GM11168 (cell line): ENCODE measurements at regions not wholly inside any gene's neighbourhood (a gene's known extent, or its start where the extent isn't known, plus 50 kb on each side); places are given as distances from the start of the nearest gene placed in this dataset.
"Not testable (repeated sequence)": the region's sequence is repeated elsewhere in the genome, so short reads cannot be mapped to it uniquely, and the experiment has no call there.

ENCODE experiments used
- in situ Hi-C: fragments of 300-500 bp; cut with MboI; formaldehyde crosslinking; loops from one replicate; pipeline ENCODE4 v1.12.0; 2022; ENCODE audit warnings: low sequenced_read_pairs; ENCODE audit not compliant: unreplicated experiment

DNA sequence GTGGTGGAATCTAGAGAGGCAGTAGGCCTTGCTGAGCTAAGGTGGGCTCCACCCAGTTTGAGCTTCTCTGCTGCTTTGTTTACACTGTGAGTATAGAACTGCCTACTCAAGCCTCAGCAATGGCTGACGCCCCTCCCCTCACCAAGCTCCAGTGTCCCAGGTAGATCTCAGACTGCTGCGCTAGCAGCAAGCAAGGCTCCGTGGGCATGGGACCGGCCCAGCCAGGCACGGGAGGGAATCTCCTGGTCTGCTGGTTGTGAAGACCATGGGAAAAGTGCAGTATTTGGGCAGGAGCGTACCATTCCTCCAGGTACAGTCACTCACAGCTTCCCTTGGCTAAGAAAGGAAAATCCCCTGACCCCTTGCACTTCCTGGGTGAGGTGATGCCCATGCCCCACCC, 407.1 kb downstream of the ZPLD1 start:
- in situ Hi-C loops: no loop called here

GRCh38 chr3:102866845-102867244, 432.0 kb downstream of the ZPLD1 start:
- in situ Hi-C loops: no loop called here

GRCh38 chr3:102883515-102883914, 448.7 kb downstream of the ZPLD1 start:
- in situ Hi-C loops: no loop called here

DNA sequence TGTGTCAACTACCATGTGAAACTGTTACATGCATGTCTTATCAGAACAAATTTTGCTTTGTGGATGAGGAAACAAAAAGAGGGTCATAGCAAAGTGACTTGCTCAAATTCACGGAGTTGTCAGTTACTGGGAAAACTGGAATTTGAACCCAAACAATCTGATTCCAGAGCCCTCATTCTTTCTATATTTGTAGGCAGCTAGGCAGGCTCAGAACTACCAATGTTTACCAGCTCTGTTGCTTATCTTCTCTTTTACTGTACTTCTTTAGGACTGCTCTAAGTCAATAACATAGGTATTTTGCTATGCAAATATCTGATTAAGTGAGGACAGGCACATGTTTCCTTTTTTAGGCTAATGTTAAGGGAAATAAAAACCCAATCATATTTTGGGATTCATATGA, 450.5 kb downstream of the ZPLD1 start:
- in situ Hi-C loops: no loop called here

DNA sequence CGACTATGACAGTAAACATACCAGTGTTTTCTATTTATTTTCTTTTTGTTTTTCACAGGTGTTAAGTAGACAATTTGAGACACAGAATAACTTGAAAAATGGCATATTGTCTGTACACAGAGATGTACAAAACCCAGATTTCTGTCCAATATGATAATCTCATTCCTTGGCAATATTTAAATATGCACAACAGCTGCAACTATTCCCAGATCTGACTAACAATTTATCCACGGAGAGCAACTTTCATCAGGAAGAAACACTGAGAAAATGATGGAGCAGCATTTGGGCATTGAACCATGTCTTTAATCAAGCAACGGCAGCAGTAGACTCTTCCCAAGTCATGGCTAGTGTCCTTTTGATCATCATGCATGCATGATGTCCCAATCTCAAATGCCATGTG, 452.6 kb downstream of the ZPLD1 start:
- in situ Hi-C loops: no loop called here

GRCh38 chr3:102896851-102897621, 462.2 kb downstream of the ZPLD1 start:
- in situ Hi-C loops: no loop called here

DNA sequence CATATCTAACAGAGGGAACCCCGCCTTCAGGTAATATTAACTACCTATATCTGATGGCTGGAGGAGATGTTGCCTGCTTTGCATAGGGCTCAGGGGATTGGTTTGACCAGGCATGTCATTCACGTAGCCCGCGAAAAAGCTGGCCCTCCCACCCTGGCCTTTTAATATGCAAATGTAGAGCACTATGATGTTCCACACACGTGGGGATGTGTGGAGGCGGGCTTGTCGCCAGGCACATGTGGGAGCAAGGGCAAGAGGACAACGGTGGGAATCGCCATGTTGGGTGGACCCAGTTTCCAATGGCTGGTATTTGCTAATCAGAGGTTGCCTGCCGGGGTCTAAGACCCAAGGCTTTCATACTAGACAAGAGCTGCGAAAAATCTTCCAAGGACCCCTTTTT, 469.8 kb downstream of the ZPLD1 start:
- in situ Hi-C loops: no loop called here

DNA sequence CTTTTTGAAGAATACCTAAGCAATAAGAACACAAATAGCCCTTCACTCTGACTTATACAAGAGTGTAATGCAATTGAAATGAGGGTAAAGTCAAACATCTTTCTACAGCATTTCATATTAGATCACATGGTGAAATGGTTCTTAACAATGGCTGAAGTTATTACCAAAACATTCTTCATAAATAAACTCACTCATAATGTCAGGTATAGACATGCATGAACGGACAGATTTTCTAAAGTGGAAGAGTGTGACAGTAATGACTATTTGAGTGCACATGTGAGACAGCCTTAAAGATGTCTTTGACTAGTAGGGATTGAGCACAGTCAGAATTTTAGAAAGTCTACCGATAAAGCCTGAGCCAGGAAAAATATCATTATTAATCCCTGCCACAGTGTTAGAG, 471.0 kb downstream of the ZPLD1 start:
- in situ Hi-C loops: no loop called here

DNA sequence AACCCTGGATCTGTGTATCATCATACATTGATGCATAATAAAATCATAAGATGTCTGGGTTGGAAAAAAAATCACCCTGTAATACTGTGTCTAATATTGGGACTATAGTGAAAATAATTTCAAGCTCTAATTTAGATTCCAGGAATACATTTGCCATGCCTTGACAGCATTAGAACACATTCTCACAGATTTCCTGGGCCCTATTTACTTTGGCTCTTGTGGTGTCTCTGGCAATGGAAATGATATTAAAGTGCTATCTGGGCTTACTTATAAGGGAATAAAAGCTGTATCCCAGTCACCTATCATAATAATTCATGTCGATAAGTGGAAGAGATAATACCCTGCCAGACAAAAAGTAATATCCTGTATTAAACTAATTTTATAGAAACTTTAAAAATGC, 472.0 kb downstream of the ZPLD1 start:
- in situ Hi-C loops: no loop called here

GRCh38 chr3:102909904-102910303, 475.1 kb downstream of the ZPLD1 start:
- in situ Hi-C loops: no loop called here

DNA sequence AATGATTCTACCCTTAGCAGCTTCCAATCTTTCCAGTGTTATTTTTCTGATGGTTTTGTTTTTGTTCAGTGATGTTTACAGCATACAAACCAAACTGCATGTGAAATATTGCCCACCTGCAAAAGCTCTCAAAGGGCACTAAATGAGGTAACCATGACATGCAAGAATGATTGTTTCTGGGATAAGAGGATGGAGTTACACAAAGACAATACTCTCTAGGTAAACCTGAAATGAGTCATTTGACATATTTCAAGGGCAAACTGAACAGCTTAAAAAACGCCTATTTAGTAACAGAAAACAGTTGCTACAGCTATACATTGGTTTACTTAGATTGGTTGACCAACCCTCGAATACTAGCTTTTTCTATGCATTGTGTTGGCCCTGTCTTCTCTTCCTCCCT, 481.7 kb downstream of the ZPLD1 start:
- in situ Hi-C loops: no loop called here

DNA sequence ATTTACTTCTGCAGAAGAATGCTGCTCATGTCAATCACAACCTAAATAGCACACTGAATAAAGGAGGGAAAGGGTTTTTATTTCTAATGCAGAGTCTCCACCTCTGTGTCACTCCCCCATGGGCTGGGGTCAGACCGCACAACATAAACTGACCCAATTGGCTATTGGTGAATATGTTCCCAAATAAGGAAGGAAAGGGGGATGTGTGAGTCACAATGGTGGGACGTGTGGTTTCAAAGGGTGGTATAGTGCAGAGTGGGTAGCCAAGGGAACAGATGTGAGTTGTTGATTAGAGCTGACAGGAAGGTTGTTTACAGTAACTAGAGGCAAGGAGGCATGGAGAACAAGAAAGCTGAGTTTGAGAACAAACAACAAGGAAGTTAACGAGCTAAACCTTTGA, 491.8 kb downstream of the ZPLD1 start:
- in situ Hi-C loops: no loop called here

- in situ Hi-C loops: no loop called here
Observed at GRCh38 chr3:102933377-102933776, 498.6 kb downstream of the ZPLD1 start.

GRCh38 chr3:102936511-102937045, 501.8 kb downstream of the ZPLD1 start:
- in situ Hi-C loops: no loop called here

- in situ Hi-C loops: no loop called here
Observed at GRCh38 chr3:102941786-102942185, 507.0 kb downstream of the ZPLD1 start.

- in situ Hi-C loops: not testable (repeated sequence)
Observed at GRCh38 chr3:102946445-102946844, 511.6 kb downstream of the ZPLD1 start.

DNA sequence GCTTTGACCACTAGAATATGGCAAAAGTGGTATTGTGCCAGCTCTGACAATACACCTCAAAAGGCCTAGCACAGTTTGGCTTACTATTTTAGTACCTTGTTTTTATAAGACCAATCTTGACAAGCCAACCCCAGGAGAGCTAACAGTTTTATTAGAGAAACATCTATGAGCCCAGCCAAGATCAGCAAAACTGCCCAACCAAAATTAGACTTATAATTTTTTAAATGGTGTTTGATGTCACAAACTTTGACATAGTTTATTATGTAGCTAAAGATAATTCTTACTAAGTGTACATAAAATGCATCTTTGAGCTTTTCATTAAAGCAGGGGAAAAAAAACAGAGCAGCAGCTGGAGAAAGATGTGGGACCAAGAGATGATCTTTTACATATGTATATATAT, 537.5 kb downstream of the ZPLD1 start:
- in situ Hi-C loops: no loop called here

DNA sequence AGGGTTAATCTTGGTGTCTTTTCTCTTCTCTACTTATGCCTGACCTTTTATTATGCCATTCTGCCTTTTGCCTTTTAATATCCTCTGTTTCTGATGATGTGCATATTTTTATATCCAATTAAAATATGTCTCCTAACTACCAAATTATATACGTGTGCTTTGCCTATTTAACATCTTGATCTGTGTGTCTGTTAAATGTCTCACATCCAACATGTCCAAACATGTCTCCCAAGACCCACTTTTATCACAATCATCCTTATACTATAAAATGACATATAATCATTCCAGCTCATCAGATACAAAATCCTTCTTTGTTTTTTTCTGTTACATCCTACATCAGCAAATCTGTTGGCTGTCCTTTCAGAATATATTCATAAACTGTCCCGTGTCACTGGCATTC, 539.5 kb downstream of the ZPLD1 start:
- in situ Hi-C loops: no loop called here

- in situ Hi-C loops: no loop called here
Observed at GRCh38 chr3:102979191-102979590, 544.4 kb downstream of the ZPLD1 start.

- in situ Hi-C loops: no loop called here
Observed at GRCh38 chr3:102979682-102980354, 545.0 kb downstream of the ZPLD1 start.

DNA sequence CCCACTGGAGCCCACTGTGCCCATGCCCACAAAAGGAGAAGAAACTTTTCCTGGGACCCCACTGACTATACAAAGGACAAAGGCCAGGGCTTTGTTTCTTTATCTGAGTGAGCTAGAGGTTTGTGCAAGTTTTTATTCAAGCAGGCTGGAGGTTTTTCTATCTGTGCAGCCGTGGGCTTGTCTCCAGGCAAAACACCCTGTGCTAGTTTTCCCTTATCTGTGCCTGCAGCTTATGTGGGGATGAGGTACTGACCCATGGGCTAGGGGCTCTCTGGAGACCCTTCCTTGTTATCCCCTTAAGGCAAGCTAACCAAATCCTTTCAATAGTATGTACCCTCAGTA, 545.5 kb downstream of the ZPLD1 start:
- in situ Hi-C loops: no loop called here
